GM10266 (cell line): ENCODE measurements at regions not wholly inside any gene's neighbourhood (a gene's known extent, or its start where the extent isn't known, plus 50 kb on each side); places are given as distances from the start of the nearest gene placed in this dataset.

Experiments used
- DNase-seq: peaks from one replicate; pipeline ENCODE4 v3.0.0; 2012; ENCODE audit errors: extremely low spot score
- CTCF ChIP-seq: IDR thresholded peaks from 2 replicates; pipeline ENCODE4 v1.5.1; 2012; ENCODE audit warnings: mild to moderate bottlenecking, low read depth; ENCODE audit not compliant: control insufficient read depth, insufficient read depth; ENCODE audit errors: missing control alignments

GRCh38 chr10:57225920-57226319, 864.9 kb upstream of the ZWINT start:
- DNase-seq: no peak
- no peak for TF ChIP-seq CTCF

GRCh38 chr10:57224811-57225210, 863.8 kb upstream of the ZWINT start:
- no peak for DNase-seq
- no peak for TF ChIP-seq CTCF

- no peak for DNase-seq
- TF ChIP-seq CTCF: no peak
These were observed 861.5 kb upstream of the ZWINT start for GRCh38 chr10:57222603-57223002.

GRCh38 chr10:57222129-57222528, 861.1 kb upstream of the ZWINT start:
- no peak for TF ChIP-seq CTCF
- DNase-seq: no peak

DNA sequence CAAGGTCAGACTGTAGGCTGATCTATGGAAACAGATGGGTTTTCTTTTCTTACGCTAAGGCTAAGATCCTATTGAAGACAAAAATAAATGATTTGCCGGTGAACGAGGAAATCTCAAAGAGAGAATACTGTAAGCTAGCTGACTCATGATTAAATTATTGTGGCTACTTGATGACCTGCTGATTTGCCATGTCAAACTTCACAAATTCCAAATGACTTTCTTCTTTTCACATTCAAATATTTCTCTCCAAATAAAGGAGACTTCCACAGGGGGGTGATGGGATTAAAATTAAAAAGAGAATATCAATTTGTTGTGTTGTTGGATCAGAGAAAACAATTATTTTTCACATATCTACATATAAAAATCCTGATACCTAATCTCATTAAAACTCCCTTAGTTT, 860.6 kb upstream of the ZWINT start:
- no peak for TF ChIP-seq CTCF
- DNase-seq: no peak

DNA sequence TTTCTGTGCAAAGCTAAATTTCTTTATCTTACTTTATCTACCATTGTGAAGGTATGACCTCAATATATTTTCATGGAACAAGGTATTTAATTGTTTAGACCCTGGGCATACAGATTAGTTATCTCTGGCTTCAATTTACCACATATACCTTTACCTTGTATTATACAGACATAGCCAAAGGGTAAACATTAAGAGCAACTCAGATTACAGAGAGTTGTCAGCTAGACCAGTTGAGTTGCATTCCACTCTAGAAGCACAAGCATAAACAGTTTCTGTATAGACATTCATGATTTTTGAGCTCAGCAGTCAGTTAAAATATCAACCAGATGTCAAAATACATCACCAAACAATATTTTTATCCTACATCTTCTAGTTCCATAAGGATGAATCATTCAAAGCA, 857.3 kb upstream of the ZWINT start:
- no peak for TF ChIP-seq CTCF
- DNase-seq: no peak

GRCh38 chr10:57202356-57202755, 841.3 kb upstream of the ZWINT start:
- no peak for DNase-seq
- TF ChIP-seq CTCF: no peak
